ENCODE measurements at regions not wholly inside any gene's neighbourhood (a gene's known extent, or its start where the extent isn't known, plus 50 kb on each side); places are given as distances from the start of the nearest gene placed in this dataset.

- TF ChIP-seq ZFX (IDR thresholded peaks at IDR 0.05) (no peak), CTCF (conservative IDR thresholded peaks at IDR 0.05) (no peak)
- no peak overlapping the region for H3K27ac ChIP-seq
Observed at GRCh38 chr1:245054105-245054504, 100.7 kb upstream of the KIF26B start.

- TF ChIP-seq CTCF (conservative IDR thresholded peaks at IDR 0.05) (no peak), ZFX (IDR thresholded peaks at IDR 0.05) (no peak)
- H3K27ac ChIP-seq: no peak overlapping the region
Observed at GRCh38 chr1:245052258-245052657, 102.5 kb upstream of the KIF26B start.

- no peak for TF ChIP-seq ZFX (IDR thresholded peaks at IDR 0.05)
- H3K27ac ChIP-seq: no peak overlapping the region
Observed at GRCh38 chr1:245051349-245052221, 103.2 kb upstream of the KIF26B start.

GRCh38 chr1:245046769-245047168 is 108.0 kb upstream of the KIF26B start:
- TF ChIP-seq ZFX (IDR thresholded peaks at IDR 0.05) (no peak), CTCF (conservative IDR thresholded peaks at IDR 0.05) (no peak)
- H3K27ac ChIP-seq: no peak overlapping the region

- no peak for TF ChIP-seq ZFX (IDR thresholded peaks at IDR 0.05)
- TF ChIP-seq CTCF (conservative IDR thresholded peaks at IDR 0.05): no peak
- no peak overlapping the region for H3K27ac ChIP-seq
Observed at GRCh38 chr1:245046315-245046714, 108.5 kb upstream of the KIF26B start.

GRCh38 chr1:245045087-245045881 is 109.5 kb upstream of the KIF26B start:
- no peak overlapping the region for H3K27ac ChIP-seq
- no peak for TF ChIP-seq CTCF (conservative IDR thresholded peaks at IDR 0.05)
- TF ChIP-seq ZFX (IDR thresholded peaks at IDR 0.05): no peak

- H3K27ac ChIP-seq: no peak overlapping the region
- TF ChIP-seq CTCF (conservative IDR thresholded peaks at IDR 0.05) (no peak), ZFX (IDR thresholded peaks at IDR 0.05) (no peak)
Observed at GRCh38 chr1:245043611-245043940, 111.2 kb upstream of the KIF26B start.

Measured in C4-2B (cell line).